GM23338 (cell line): ENCODE measurements at regions not wholly inside any gene's neighbourhood (a gene's known extent, or its start where the extent isn't known, plus 50 kb on each side); places are given as distances from the start of the nearest gene placed in this dataset.

Experiments used
- ATAC-seq: fragments of 200-7000 bp; cut with Tn5 transposase; 3 replicates; pipeline ENCODE4 v1.9.1; 2020
- DNase-seq: peaks from one replicate; pipeline ENCODE4 v3.0.0-alpha.2; 2015; ENCODE audit warnings: low spot score
- H2AFZ ChIP-seq: fragments of 200-600 bp; sonication (generic); 2 replicates; pipeline ENCODE4 v1.8.0; 2016; ENCODE audit warnings: antibody characterized with exemption, mild to moderate bottlenecking, moderate library complexity
- H3F3A ChIP-seq: fragments of 200-600 bp; sonication (generic); replicated peaks from 2 replicates; pipeline ENCODE4 v1.8.0; 2017; ENCODE audit warnings: antibody characterized with exemption, mixed run types, low read depth
- H3K27ac ChIP-seq: fragments of 200-600 bp; sonication (generic); 2 replicates; pipeline ENCODE4 v1.6.1; 2016; ENCODE audit warnings: low read depth
- H3K27me3 ChIP-seq: fragments of 200-600 bp; sonication (generic); 2 replicates; pipeline ENCODE4 v1.8.0; 2016; ENCODE audit warnings: mild to moderate bottlenecking, mixed run types, moderate library complexity; ENCODE audit not compliant: insufficient read depth
- H3K36me3 ChIP-seq: fragments of 200-600 bp; sonication (generic); 2 replicates; pipeline ENCODE4 v1.8.0; 2016; ENCODE audit warnings: mild to moderate bottlenecking; ENCODE audit not compliant: insufficient read depth
- H3K4me1 ChIP-seq: fragments of 200-600 bp; sonication (generic); 2 replicates; pipeline ENCODE4 v1.8.0; 2016; ENCODE audit warnings: mild to moderate bottlenecking, moderate library complexity; ENCODE audit not compliant: insufficient read depth
- H3K4me2 ChIP-seq: fragments of 200-600 bp; sonication (generic); 2 replicates; pipeline ENCODE4 v1.7.1; 2017; ENCODE audit warnings: mixed run types
- H3K4me3 ChIP-seq: fragments of 200-600 bp; sonication (generic); 2 replicates; pipeline ENCODE4 v1.6.1; 2016; ENCODE audit warnings: mixed run types
- H3K79me2 ChIP-seq: fragments of 200-600 bp; sonication (generic); replicated peaks from 2 replicates; pipeline ENCODE4 v1.8.0; 2017; ENCODE audit warnings: mild to moderate bottlenecking; ENCODE audit not compliant: insufficient read depth
- H3K9me2 ChIP-seq: fragments of 200-600 bp; sonication (generic); 2 replicates; pipeline ENCODE4 v1.8.0; 2017; ENCODE audit not compliant: insufficient read depth
- H4K20me1 ChIP-seq: fragments of 200-600 bp; sonication (generic); replicated peaks from 2 replicates; pipeline ENCODE4 v1.8.0; 2017; ENCODE audit warnings: mild to moderate bottlenecking; ENCODE audit not compliant: insufficient read depth
- H3K27ac Mint-ChIP-seq: 2 replicates; pipeline ENCODE4 v1.8.0; 2020; ENCODE audit warnings: inconsistent platforms, mild to moderate bottlenecking, moderate library complexity, mixed read lengths
- H3K27me3 Mint-ChIP-seq: 3 replicates; pipeline ENCODE4 v1.8.0; 2022; ENCODE audit warnings: low read depth, mild to moderate bottlenecking, moderate library complexity, mixed read lengths, inconsistent platforms; ENCODE audit not compliant: insufficient read depth, poor library complexity
- H3K36me3 Mint-ChIP-seq: 3 replicates; pipeline ENCODE4 v1.8.0; 2021; ENCODE audit warnings: low read depth, mild to moderate bottlenecking, inconsistent platforms, moderate library complexity, mixed read lengths
- H3K4me1 Mint-ChIP-seq: 3 replicates; pipeline ENCODE4 v1.8.0; 2020; ENCODE audit warnings: mild to moderate bottlenecking, inconsistent platforms, mixed read lengths
- H3K4me3 Mint-ChIP-seq: 3 replicates; pipeline ENCODE4 v1.8.0; 2021; ENCODE audit warnings: moderate library complexity, mild to moderate bottlenecking, inconsistent platforms, mixed read lengths
- H3K9me3 Mint-ChIP-seq: 3 replicates; pipeline ENCODE4 v1.8.0; 2020; ENCODE audit warnings: moderate library complexity, mild to moderate bottlenecking, inconsistent platforms, mixed read lengths
- CREB1 ChIP-seq: fragments of 250-450 bp; sonication (Bioruptor Pico); IDR thresholded peaks from 2 replicates; pipeline ENCODE4 v1.5.0; 2020; ENCODE audit warnings: low read depth, mild to moderate bottlenecking, moderate library complexity
- JUNB ChIP-seq: IDR thresholded peaks from one replicate; pipeline ENCODE4 v1.6.1; 2016; ENCODE audit warnings: antibody characterized with exemption; ENCODE audit not compliant: unreplicated experiment
- STAT1 ChIP-seq: IDR thresholded peaks from one replicate; pipeline ENCODE4 v1.6.1; 2016; ENCODE audit warnings: antibody characterized with exemption; ENCODE audit not compliant: unreplicated experiment
- ZNF331 ChIP-seq: fragments of 250-450 bp; sonication (Bioruptor Pico); IDR thresholded peaks from 2 replicates; pipeline ENCODE4 v1.5.0; 2020; ENCODE audit warnings: low read depth, mild to moderate bottlenecking, moderate library complexity
- TF ChIP-seq, protein P1 (sequence below): IDR thresholded peaks from 2 replicates; pipeline ENCODE4 v1.6.1; 2016; ENCODE audit warnings: antibody characterized with exemption
- TF ChIP-seq, protein P2 (sequence below), 2 experiments: fragments of 200-600 bp in 1 of 2; sonication (generic) in 1 of 2; conservative IDR thresholded peaks; 2 replicates each; pipeline versions ENCODE4 v1.5.1 to v1.6.1; 2016 to 2017; ENCODE audit warnings: antibody characterized with exemption in 2 of 2, low read depth in 2 of 2, mild to moderate bottlenecking in 2 of 2, moderate library complexity in 1 of 2
- TF ChIP-seq, protein P3 (sequence below): IDR thresholded peaks from one replicate; pipeline ENCODE4 v1.6.1; 2018; ENCODE audit warnings: antibody characterized with exemption; ENCODE audit not compliant: unreplicated experiment

DNA sequence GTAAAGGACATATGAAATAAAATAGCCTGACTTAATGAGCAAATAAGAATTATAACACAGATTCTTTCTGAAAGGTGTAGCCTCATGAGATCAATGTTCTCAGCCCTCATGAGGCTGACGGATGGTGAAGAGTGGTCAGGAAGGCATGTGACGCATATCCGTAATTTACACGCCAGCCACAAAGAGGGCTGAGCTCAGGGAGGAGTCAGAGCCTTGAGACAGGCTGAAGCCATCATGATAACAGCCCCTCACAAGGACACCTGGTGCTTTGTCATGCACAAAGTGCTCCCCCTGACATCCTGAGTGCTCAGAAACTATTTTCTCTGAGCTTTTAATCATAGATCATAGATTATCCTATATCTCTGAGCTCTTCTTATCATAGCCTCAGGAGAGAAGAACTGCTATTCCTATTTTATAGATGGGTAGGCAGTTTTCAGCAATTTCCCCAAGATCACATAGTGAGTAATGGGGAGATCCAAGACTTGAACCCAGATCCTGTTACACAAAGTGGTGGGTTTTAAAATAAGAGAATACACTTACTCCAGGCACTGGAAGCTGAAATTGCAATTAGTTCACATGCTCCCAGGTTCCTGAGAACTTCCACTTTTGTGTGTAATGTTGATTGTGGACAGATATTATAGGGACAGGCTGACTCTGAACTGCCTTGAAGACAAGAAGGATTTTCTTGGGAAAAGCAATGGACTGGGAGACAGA, 267.1 kb downstream of the RPLP1 start (continued):
- TF ChIP-seq CREB1 (CRISPR knock-in tag) (no peak), ZNF331 (CRISPR knock-in tag) (no peak), JUNB (no peak)
- TF ChIP-seq, protein P1, sequence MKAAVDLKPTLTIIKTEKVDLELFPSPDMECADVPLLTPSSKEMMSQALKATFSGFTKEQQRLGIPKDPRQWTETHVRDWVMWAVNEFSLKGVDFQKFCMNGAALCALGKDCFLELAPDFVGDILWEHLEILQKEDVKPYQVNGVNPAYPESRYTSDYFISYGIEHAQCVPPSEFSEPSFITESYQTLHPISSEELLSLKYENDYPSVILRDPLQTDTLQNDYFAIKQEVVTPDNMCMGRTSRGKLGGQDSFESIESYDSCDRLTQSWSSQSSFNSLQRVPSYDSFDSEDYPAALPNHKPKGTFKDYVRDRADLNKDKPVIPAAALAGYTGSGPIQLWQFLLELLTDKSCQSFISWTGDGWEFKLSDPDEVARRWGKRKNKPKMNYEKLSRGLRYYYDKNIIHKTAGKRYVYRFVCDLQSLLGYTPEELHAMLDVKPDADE: no peak
- TF ChIP-seq, protein P2, sequence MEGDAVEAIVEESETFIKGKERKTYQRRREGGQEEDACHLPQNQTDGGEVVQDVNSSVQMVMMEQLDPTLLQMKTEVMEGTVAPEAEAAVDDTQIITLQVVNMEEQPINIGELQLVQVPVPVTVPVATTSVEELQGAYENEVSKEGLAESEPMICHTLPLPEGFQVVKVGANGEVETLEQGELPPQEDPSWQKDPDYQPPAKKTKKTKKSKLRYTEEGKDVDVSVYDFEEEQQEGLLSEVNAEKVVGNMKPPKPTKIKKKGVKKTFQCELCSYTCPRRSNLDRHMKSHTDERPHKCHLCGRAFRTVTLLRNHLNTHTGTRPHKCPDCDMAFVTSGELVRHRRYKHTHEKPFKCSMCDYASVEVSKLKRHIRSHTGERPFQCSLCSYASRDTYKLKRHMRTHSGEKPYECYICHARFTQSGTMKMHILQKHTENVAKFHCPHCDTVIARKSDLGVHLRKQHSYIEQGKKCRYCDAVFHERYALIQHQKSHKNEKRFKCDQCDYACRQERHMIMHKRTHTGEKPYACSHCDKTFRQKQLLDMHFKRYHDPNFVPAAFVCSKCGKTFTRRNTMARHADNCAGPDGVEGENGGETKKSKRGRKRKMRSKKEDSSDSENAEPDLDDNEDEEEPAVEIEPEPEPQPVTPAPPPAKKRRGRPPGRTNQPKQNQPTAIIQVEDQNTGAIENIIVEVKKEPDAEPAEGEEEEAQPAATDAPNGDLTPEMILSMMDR (conservative IDR thresholded peaks at IDR 0.05; ENCODE audit: low read depth in 2 of 2): no peak

DNA sequence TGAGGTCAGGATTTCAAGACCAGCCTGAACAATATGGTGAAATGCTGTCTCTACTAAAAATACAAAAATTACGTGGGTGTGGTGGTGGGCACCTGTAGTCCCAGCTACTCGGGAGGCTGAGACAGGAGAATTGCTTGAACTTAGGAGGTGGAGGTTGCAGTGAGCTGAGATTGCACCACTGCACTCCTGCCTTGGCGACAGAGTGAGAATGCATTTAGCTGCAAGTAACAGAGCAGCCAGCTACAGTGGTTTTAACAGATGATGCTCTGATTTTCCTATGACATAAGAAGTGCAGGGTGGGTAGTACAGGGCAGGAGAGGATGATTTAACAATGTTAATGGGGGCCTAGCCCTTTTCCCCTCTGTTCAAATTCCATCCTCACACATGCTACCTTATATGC, 267.9 kb downstream of the RPLP1 start:
- H3F3A ChIP-seq: no peaks in the 10 kb centered on the region
- Mint-ChIP-seq H3K9me3 (no peaks in the 10 kb centered on the region), H3K27me3 (peaks cover 1% of the 10 kb centered on the region), H3K27ac (no peak overlapping the region), H3K4me3 (no peak overlapping the region), H3K36me3 (no peaks in the 10 kb centered on the region), H3K4me1 (peaks cover 8% of the 10 kb centered on the region)
- H3K4me3 ChIP-seq: no peak overlapping the region
- no peaks in the 10 kb centered on the region for H3K36me3 ChIP-seq
- DNase-seq (no peak), ATAC-seq (no peak)
- no peaks in the 10 kb centered on the region for H3K9me2 ChIP-seq
- no peaks in the 10 kb centered on the region for H3K27me3 ChIP-seq
- no peaks in the 10 kb centered on the region for H4K20me1 ChIP-seq
- H3K4me1 ChIP-seq: no peaks in the 10 kb centered on the region; the same call in 1 of the 2 replicates
- no peaks in the 10 kb centered on the region for H3K79me2 ChIP-seq
- no peak overlapping the region for H3K4me2 ChIP-seq
- no peak overlapping the region for H2AFZ ChIP-seq
- no peak overlapping the region for H3K27ac ChIP-seq
- TF ChIP-seq, protein P2 (conservative IDR thresholded peaks at IDR 0.05; ENCODE audit: low read depth in 2 of 2): no peak
- TF ChIP-seq, protein P3, sequence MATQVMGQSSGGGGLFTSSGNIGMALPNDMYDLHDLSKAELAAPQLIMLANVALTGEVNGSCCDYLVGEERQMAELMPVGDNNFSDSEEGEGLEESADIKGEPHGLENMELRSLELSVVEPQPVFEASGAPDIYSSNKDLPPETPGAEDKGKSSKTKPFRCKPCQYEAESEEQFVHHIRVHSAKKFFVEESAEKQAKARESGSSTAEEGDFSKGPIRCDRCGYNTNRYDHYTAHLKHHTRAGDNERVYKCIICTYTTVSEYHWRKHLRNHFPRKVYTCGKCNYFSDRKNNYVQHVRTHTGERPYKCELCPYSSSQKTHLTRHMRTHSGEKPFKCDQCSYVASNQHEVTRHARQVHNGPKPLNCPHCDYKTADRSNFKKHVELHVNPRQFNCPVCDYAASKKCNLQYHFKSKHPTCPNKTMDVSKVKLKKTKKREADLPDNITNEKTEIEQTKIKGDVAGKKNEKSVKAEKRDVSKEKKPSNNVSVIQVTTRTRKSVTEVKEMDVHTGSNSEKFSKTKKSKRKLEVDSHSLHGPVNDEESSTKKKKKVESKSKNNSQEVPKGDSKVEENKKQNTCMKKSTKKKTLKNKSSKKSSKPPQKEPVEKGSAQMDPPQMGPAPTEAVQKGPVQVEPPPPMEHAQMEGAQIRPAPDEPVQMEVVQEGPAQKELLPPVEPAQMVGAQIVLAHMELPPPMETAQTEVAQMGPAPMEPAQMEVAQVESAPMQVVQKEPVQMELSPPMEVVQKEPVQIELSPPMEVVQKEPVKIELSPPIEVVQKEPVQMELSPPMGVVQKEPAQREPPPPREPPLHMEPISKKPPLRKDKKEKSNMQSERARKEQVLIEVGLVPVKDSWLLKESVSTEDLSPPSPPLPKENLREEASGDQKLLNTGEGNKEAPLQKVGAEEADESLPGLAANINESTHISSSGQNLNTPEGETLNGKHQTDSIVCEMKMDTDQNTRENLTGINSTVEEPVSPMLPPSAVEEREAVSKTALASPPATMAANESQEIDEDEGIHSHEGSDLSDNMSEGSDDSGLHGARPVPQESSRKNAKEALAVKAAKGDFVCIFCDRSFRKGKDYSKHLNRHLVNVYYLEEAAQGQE: no peak
- no peak for TF ChIP-seq STAT1
- TF ChIP-seq JUNB: no peak
